MM.1S (cell line): ENCODE measurements at regions not wholly inside any gene's neighbourhood (a gene's known extent, or its start where the extent isn't known, plus 50 kb on each side); places are given as distances from the start of the nearest gene placed in this dataset.

Experiments used
- DNase-seq: peaks from one replicate; pipeline ENCODE4 v3.0.0-alpha.2; 2015
- H2AFZ ChIP-seq: fragments of 300-600 bp; sonication (generic); 2 replicates; pipeline ENCODE4 v1.6.0; 2016; ENCODE audit warnings: antibody characterized with exemption, low read length
- H3F3A ChIP-seq: fragments of 300-600 bp; sonication (generic); 2 replicates; pipeline ENCODE4 v1.6.1; 2016; ENCODE audit warnings: mild to moderate bottlenecking, antibody characterized with exemption, low read length, moderate library complexity, mixed read lengths; ENCODE audit not compliant: insufficient read depth
- H3K27ac ChIP-seq: fragments of 300-600 bp; sonication (generic); 2 replicates; pipeline ENCODE4 v1.5.1; 2016; ENCODE audit warnings: mild to moderate bottlenecking, low read length
- H3K27me3 ChIP-seq: fragments of 300-600 bp; sonication (generic); replicated peaks from 2 replicates; pipeline ENCODE4 v1.6.0; 2016; ENCODE audit warnings: low read length; ENCODE audit not compliant: insufficient read depth
- H3K36me3 ChIP-seq: fragments of 300-600 bp; sonication (generic); replicated peaks from 2 replicates; pipeline ENCODE4 v1.6.1; 2016; ENCODE audit warnings: mild to moderate bottlenecking, low read length, mixed read lengths; ENCODE audit not compliant: insufficient read depth
- H3K4me1 ChIP-seq: fragments of 300-600 bp; sonication (generic); 2 replicates; pipeline ENCODE4 v1.6.1; 2016; ENCODE audit warnings: low read length, mixed read lengths
- H3K4me2 ChIP-seq: fragments of 300-600 bp; sonication (generic); 2 replicates; pipeline ENCODE4 v1.6.0; 2016; ENCODE audit warnings: low read depth, low read length
- H3K4me3 ChIP-seq: fragments of 300-600 bp; sonication (generic); 2 replicates; pipeline ENCODE4 v1.5.1; 2016; ENCODE audit warnings: low read length, mixed read lengths
- H3K79me2 ChIP-seq: fragments of 300-600 bp; sonication (generic); 2 replicates; pipeline ENCODE4 v1.6.1; 2016; ENCODE audit warnings: mixed run types, low read length, mixed read lengths
- H3K9ac ChIP-seq: fragments of 300-600 bp; sonication (generic); 2 replicates; pipeline ENCODE4 v1.6.1; 2016; ENCODE audit warnings: low read length, mixed read lengths
- H3K9me2 ChIP-seq: fragments of 300-600 bp; sonication (generic); replicated peaks from 2 replicates; pipeline ENCODE4 v1.6.1; 2016; ENCODE audit warnings: mild to moderate bottlenecking, low read length, mixed read lengths; ENCODE audit not compliant: insufficient read depth
- H3K9me3 ChIP-seq: fragments of 300-600 bp; sonication (generic); replicated peaks from 2 replicates; pipeline ENCODE4 v1.6.1; 2016; ENCODE audit warnings: mild to moderate bottlenecking, low read length, mixed read lengths; ENCODE audit not compliant: insufficient read depth
- H4K20me1 ChIP-seq: fragments of 300-600 bp; sonication (generic); 2 replicates; pipeline ENCODE4 v1.6.1; 2016; ENCODE audit warnings: mild to moderate bottlenecking, low read length, moderate library complexity, mixed read lengths; ENCODE audit not compliant: insufficient read depth
- EZH2 ChIP-seq: fragments of 300-600 bp; sonication (generic); optimal IDR thresholded peaks from 2 replicates; pipeline ENCODE3; 2017; ENCODE audit warnings: low read depth, mild to moderate bottlenecking, antibody characterized with exemption, low read length, mixed read lengths
- EZH2phosphoT487 ChIP-seq: fragments of 300-600 bp; sonication (generic); IDR thresholded peaks from 2 replicates; pipeline ENCODE4 v1.6.1; 2018; ENCODE audit warnings: antibody characterized with exemption, low read length
- TF ChIP-seq, protein P1 (sequence below): fragments of 300-600 bp; sonication (generic); IDR thresholded peaks from 2 replicates; pipeline ENCODE4 v1.5.1; 2016; ENCODE audit warnings: antibody characterized with exemption, low read length, mixed read lengths

DNA sequence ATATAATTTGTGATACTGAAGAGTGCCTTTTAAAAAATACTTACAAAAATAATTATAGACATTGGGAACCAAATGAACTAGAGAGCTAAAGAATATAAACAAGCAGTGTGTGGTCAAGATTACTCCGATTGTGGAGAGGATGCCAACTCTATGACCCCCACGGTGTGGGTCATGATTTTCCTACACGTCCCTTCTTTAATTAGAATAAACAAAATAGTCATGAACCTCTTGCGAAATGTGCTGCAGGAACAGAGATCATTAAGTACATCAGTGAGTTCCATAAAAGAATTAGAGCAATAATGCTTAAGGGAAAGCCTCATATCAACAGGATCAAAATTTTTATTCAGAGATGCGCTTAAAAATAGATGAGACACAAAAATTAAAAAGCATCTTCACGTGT, 476.6 kb upstream of the ROBO1 start:
- Histone ChIP-seq H3K4me2 (no peak overlapping the region), H4K20me1 (no peaks in the 10 kb centered on the region), H3K36me3 (no peaks in the 10 kb centered on the region), H3K27me3 (no peaks in the 10 kb centered on the region), H3K9me2 (no peaks in the 10 kb centered on the region), H3K79me2 (no peaks in the 10 kb centered on the region), H2AFZ (no peak overlapping the region), H3K9ac (no peak overlapping the region), H3K4me1 (no peaks in the 10 kb centered on the region), H3K4me3 (no peak overlapping the region), H3K9me3 (no peaks in the 10 kb centered on the region), H3K27ac (no peak overlapping the region), H3F3A (no peaks in the 10 kb centered on the region)
- no peak for DNase-seq
- no peak for TF ChIP-seq EZH2
- no peak for TF ChIP-seq EZH2phosphoT487
- TF ChIP-seq, protein P1, sequence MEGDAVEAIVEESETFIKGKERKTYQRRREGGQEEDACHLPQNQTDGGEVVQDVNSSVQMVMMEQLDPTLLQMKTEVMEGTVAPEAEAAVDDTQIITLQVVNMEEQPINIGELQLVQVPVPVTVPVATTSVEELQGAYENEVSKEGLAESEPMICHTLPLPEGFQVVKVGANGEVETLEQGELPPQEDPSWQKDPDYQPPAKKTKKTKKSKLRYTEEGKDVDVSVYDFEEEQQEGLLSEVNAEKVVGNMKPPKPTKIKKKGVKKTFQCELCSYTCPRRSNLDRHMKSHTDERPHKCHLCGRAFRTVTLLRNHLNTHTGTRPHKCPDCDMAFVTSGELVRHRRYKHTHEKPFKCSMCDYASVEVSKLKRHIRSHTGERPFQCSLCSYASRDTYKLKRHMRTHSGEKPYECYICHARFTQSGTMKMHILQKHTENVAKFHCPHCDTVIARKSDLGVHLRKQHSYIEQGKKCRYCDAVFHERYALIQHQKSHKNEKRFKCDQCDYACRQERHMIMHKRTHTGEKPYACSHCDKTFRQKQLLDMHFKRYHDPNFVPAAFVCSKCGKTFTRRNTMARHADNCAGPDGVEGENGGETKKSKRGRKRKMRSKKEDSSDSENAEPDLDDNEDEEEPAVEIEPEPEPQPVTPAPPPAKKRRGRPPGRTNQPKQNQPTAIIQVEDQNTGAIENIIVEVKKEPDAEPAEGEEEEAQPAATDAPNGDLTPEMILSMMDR: no peak

GRCh38 chr3:80241791-80242190, 474.0 kb upstream of the ROBO1 start:
- Histone ChIP-seq H3K27me3 (no peaks in the 10 kb centered on the region), H4K20me1 (no peaks in the 10 kb centered on the region), H2AFZ (no peak overlapping the region), H3K4me3 (no peak overlapping the region), H3K27ac (no peak overlapping the region), H3K79me2 (no peaks in the 10 kb centered on the region), H3K4me2 (no peak overlapping the region), H3F3A (no peaks in the 10 kb centered on the region), H3K36me3 (no peaks in the 10 kb centered on the region), H3K9ac (no peak overlapping the region), H3K9me2 (no peaks in the 10 kb centered on the region), H3K4me1 (no peaks in the 10 kb centered on the region), H3K9me3 (no peaks in the 10 kb centered on the region)
- TF ChIP-seq, protein P1: no peak
- TF ChIP-seq EZH2: no peak
- TF ChIP-seq EZH2phosphoT487: no peak
- no peak for DNase-seq

DNA sequence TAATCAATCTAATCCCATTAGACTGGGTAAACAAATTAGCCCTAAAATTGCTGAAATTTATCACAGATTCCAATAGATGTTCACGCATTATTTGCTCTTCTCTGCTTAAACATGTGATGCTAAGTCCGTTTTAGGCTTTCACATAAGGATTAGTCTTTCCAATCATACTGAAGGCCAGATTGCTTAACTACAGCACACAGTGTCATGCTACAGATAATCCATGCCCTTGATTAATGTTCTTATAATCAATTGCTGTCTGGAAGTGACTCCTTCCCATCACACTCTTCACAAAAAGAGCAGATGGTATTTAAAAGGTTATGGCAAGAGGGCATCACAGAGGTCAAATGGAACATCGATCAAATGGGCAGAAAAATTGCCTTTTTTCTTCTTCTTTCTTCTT, 471.5 kb upstream of the ROBO1 start:
- Histone ChIP-seq H3K79me2 (no peaks in the 10 kb centered on the region), H4K20me1 (no peaks in the 10 kb centered on the region), H3F3A (no peaks in the 10 kb centered on the region)

More for the DNA sequence above, 471.5 kb upstream of the ROBO1 start:
- Histone ChIP-seq H3K4me3 (no peak overlapping the region), H3K9me2 (no peaks in the 10 kb centered on the region), H2AFZ (no peak overlapping the region), H3K9me3 (no peaks in the 10 kb centered on the region), H3K4me1 (no peaks in the 10 kb centered on the region), H3K36me3 (no peaks in the 10 kb centered on the region), H3K27me3 (no peaks in the 10 kb centered on the region), H3K9ac (no peak overlapping the region), H3K4me2 (no peak overlapping the region), H3K27ac (no peak overlapping the region)
- DNase-seq: no peak
- TF ChIP-seq, protein P1: no peak
- TF ChIP-seq EZH2phosphoT487 (no peak), EZH2 (no peak)
